ENCODE measurements at regions not wholly inside any gene's neighbourhood (a gene's known extent, or its start where the extent isn't known, plus 50 kb on each side); places are given as distances from the start of the nearest gene placed in this dataset.

DNA sequence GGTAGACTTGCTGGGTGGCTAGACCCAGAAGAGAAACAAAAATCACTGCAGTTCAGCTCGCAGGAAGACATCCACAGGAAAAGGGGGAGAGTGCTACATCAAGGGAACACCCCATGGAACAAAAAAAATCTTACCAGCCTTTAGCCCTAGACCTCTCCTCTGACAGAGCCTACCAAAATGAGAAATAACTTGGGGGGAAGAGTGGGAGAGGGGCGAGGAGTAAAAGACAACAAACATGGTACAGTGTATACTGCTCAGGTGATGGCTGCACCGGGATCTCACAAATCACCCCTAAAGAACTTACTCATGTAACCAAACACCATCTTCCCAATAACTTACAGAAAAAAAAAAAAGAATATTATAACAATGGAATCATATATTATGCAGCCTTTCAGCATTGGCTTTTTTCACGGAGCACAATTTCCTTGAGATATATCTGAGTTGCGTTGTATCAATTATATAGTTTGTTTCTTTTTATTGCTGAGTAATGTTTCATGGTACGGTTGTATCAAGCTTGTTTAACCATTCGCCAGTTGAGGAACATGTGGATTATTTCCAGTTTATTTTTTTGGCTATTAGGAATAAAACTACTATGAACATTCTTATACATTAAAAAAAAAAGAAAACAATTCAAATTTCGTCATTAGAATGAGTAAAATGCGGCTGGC is 90.9 kb downstream of the ZNF280B start (continued):
- TF ChIP-seq PHB (CRISPR knock-in tag; IDR thresholded peaks at IDR 0.05), result no peak
- 0 out of 2 replicates have a peak, but pooled peaks have one; percentile 32 for TF ChIP-seq ZNF436 (CRISPR knock-in tag; IDR thresholded peaks at IDR 0.05)
- TF ChIP-seq, protein P1, sequence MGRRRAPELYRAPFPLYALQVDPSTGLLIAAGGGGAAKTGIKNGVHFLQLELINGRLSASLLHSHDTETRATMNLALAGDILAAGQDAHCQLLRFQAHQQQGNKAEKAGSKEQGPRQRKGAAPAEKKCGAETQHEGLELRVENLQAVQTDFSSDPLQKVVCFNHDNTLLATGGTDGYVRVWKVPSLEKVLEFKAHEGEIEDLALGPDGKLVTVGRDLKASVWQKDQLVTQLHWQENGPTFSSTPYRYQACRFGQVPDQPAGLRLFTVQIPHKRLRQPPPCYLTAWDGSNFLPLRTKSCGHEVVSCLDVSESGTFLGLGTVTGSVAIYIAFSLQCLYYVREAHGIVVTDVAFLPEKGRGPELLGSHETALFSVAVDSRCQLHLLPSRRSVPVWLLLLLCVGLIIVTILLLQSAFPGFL (CRISPR knock-in tag; IDR thresholded peaks at IDR 0.05), result no peak
- TF ChIP-seq ZNF124 (CRISPR knock-in tag; IDR thresholded peaks at IDR 0.05), result no peak
- TF ChIP-seq NCOA4 (IDR thresholded peaks at IDR 0.05; ENCODE audit: partially characterized antibody), result no peak
- no peak for TF ChIP-seq FOXM1 (IDR thresholded peaks at IDR 0.05; ENCODE audit: low read depth)
- no peak for TF ChIP-seq FOXM1 (CRISPR knock-in tag; IDR thresholded peaks at IDR 0.05; ENCODE audit: low read depth)
- TF ChIP-seq, protein P2, sequence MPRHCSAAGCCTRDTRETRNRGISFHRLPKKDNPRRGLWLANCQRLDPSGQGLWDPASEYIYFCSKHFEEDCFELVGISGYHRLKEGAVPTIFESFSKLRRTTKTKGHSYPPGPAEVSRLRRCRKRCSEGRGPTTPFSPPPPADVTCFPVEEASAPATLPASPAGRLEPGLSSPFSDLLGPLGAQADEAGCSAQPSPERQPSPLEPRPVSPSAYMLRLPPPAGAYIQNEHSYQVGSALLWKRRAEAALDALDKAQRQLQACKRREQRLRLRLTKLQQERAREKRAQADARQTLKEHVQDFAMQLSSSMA (CRISPR knock-in tag; IDR thresholded peaks at IDR 0.05), result no peak

DNA sequence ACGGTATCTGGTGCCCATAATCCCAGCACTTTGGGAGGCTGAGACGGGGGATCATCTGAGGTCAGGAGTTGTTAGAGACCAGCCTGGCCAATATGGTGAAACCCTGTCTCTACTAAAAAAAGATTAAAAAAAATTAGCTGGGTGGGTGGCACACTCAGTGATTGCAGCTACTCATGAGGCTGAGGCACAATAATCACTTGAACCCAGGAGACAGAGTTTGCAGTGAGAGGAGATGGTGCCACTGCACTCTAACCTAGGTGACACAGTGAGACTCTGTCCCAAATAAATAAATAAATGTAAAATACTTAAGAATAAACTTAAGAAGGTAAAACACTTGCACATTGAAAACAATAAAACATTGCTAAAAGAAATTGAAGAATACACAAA is 90.4 kb downstream of the ZNF280B start:
- WGBS (ENCODE audit: insufficient coverage, low coverage, missing lambda C conversion rate), result 0% methylated on average over 2 of the region's 2 CpGs
- H3K79me2 ChIP-seq (ENCODE audit: control insufficient read depth, insufficient read depth, low read length), result no peaks in the 10 kb centered on the region
- in situ Hi-C loops (cut with MboI), result no loop called here
- H3K27me3 ChIP-seq (ENCODE audit: control insufficient read depth in 2 of 2, insufficient read depth in 2 of 2, low read length in 2 of 2), result peaks cover 27 to 30% of the 10 kb centered on the region in 2 experiments
- H3K9me1 ChIP-seq (ENCODE audit: control insufficient read depth, insufficient read depth, low read length), result peaks cover 3% of the 10 kb centered on the region
- no peaks in the 10 kb centered on the region for H3K4me1 ChIP-seq (replicated peaks in 1 of 2; ENCODE audit: control insufficient read depth in 2 of 2, insufficient read depth in 2 of 2, low read length in 2 of 2)
- H4K20me1 ChIP-seq (replicated peaks; ENCODE audit: control insufficient read depth, insufficient read depth, low read length), result peaks cover 5% of the 10 kb centered on the region; the same call in 1 of the 2 replicates
- no peak for ATAC-seq
- H2AFZ ChIP-seq (ENCODE audit: low read depth, low read length), result no peak overlapping the region
- intact Hi-C loops (cut with micrococcal nuclease), result no loop called here
- no peak overlapping the region for H3K4me2 ChIP-seq (ENCODE audit: insufficient read depth, low read length)
- H3K9ac ChIP-seq (ENCODE audit: insufficient read depth in 1 of 2, low read depth in 2 of 2, low read length in 2 of 2), result no peak overlapping the region
- H3K4me3 ChIP-seq, result no peak overlapping the region
- no peak for FAIRE-seq
- CTCF ChIA-PET (ENCODE audit: low intra/inter-chr PET ratio), result interaction anchor here (0.6 kb wide), 1 partner anchor 62 kb away, joined by 3 read pairs; no protein-coding TSS in a partner anchor
- H3K36me3 ChIP-seq (ENCODE audit: control insufficient read depth, insufficient read depth, low read length), result no peaks in the 10 kb centered on the region
- H3K27ac ChIP-seq (ENCODE audit: extremely low read depth, low read depth, low read length), result no peak overlapping the region
- BruUV-seq (replicated peaks), result no TSS peak
- no peaks in the 10 kb centered on the region for H3K9me3 ChIP-seq (replicated peaks; ENCODE audit: control insufficient read depth, insufficient read depth, low read depth, low read length)
- no peak for DNase-seq (ENCODE audit: extremely low read depth in 1 of 4, low spot score in 3 of 4)
- POLR2A ChIA-PET, result interaction anchor here (0.6 to 1.5 kb wide), 4 partner anchors 13 to 398 kb away, joined by 3 to 5 read pairs (median 4); no protein-coding TSS in a partner anchor
- TF ChIP-seq CREB1 (IDR thresholded peaks at IDR 0.05), result no peak
- no peak for TF ChIP-seq CREB1 (CRISPR knock-in tag; IDR thresholded peaks at IDR 0.05)
- TF ChIP-seq FOS (IDR thresholded peaks at IDR 0.05; ENCODE audit: extremely low read depth, insufficient read length), result no peak
- TF ChIP-seq ZBTB1 (CRISPR knock-in tag; IDR thresholded peaks at IDR 0.05; ENCODE audit: borderline replicate concordance, low read depth), result no peak
- TF ChIP-seq DMBX1 (CRISPR knock-in tag; IDR thresholded peaks at IDR 0.05; ENCODE audit: borderline replicate concordance), result no peak
- no peak for TF ChIP-seq ZNF347 (CRISPR knock-in tag; IDR thresholded peaks at IDR 0.05; ENCODE audit: low read depth)
- TF ChIP-seq, protein P3, sequence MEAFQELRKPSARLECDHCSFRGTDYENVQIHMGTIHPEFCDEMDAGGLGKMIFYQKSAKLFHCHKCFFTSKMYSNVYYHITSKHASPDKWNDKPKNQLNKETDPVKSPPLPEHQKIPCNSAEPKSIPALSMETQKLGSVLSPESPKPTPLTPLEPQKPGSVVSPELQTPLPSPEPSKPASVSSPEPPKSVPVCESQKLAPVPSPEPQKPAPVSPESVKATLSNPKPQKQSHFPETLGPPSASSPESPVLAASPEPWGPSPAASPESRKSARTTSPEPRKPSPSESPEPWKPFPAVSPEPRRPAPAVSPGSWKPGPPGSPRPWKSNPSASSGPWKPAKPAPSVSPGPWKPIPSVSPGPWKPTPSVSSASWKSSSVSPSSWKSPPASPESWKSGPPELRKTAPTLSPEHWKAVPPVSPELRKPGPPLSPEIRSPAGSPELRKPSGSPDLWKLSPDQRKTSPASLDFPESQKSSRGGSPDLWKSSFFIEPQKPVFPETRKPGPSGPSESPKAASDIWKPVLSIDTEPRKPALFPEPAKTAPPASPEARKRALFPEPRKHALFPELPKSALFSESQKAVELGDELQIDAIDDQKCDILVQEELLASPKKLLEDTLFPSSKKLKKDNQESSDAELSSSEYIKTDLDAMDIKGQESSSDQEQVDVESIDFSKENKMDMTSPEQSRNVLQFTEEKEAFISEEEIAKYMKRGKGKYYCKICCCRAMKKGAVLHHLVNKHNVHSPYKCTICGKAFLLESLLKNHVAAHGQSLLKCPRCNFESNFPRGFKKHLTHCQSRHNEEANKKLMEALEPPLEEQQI (IDR thresholded peaks at IDR 0.05), result no peak
- TF ChIP-seq SMAD3 (CRISPR knock-in tag; conservative IDR thresholded peaks at IDR 0.05), result no peak
- TF ChIP-seq ZNF134 (CRISPR knock-in tag; conservative IDR thresholded peaks at IDR 0.05), result 0 out of 2 replicates have a peak, but pooled peaks have one; percentile 8
- TF ChIP-seq STAT5B (CRISPR knock-in tag; IDR thresholded peaks at IDR 0.05), result peak; percentile 4; the same call in 1 of the 2 replicates
